ENCODE measurements at regions not wholly inside any gene's neighbourhood (a gene's known extent, or its start where the extent isn't known, plus 50 kb on each side); places are given as distances from the start of the nearest gene placed in this dataset.

GRCh38 chr11:86151174-86152005 lies 82.5 kb upstream of the PICALM start:
- Histone ChIP-seq H3K9me2 (replicated peaks; ENCODE audit: low read length) (no peaks in the 10 kb centered on the region), H2AFZ (ENCODE audit: low read length) (0 out of 2 replicates have a peak overlapping the region, but pooled peaks have one; percentile 53), H3K9me3 (ENCODE audit: low read length) (no peaks in the 10 kb centered on the region), H3K27me3 (ENCODE audit: low read length) (no peaks in the 10 kb centered on the region), H3K36me3 (ENCODE audit: low read depth, low read length) (no peaks in the 10 kb centered on the region), H3K9ac (ENCODE audit: low read length) (no peak overlapping the region), H3K79me2 (ENCODE audit: low read length) (no peaks in the 10 kb centered on the region), H4K20me1 (ENCODE audit: low read length) (no peaks in the 10 kb centered on the region), H3K4me3 (ENCODE audit: low read length) (no peak overlapping the region), H3K27ac (ENCODE audit: low read length) (no peak overlapping the region), H3K4me1 (ENCODE audit: insufficient read depth, low read length) (peaks cover 16% of the 10 kb centered on the region), H3F3A (ENCODE audit: low read length, unreplicated experiment) (no peaks in the 10 kb centered on the region), H3K4me2 (ENCODE audit: low read length) (peak overlapping the region; percentile 48)
- intact Hi-C loops (cut with micrococcal nuclease): no loop called here
- ChIA-PET CTCF (no interaction called here), POLR2A (ENCODE audit: unreplicated experiment) (no interaction called here)
- TF ChIP-seq EZH2 (IDR thresholded peaks at IDR 0.05; ENCODE audit: low read length, unreplicated experiment): no peak
- no peak for TF ChIP-seq CTCF (conservative IDR thresholded peaks at IDR 0.05; ENCODE audit: low read depth, low read length)
- no peak for TF ChIP-seq EZH2phosphoT487 (IDR thresholded peaks at IDR 0.05; ENCODE audit: borderline replicate concordance, low read length)
- DNase-seq (peak; percentile 47), ATAC-seq (peak; percentile 46; the same call in 1 of the 2 replicates)
- no TSS peak for BruUV-seq (replicated peaks)

GRCh38 chr11:86150847-86151173 lies 81.9 kb upstream of the PICALM start:
- Histone ChIP-seq H3K4me2 (ENCODE audit: low read length) (no peak overlapping the region), H3K9me3 (ENCODE audit: low read length) (no peaks in the 10 kb centered on the region), H3K79me2 (ENCODE audit: low read length) (no peaks in the 10 kb centered on the region), H3K4me3 (ENCODE audit: low read length) (no peak overlapping the region), H3K27ac (ENCODE audit: low read length) (no peak overlapping the region), H2AFZ (ENCODE audit: low read length) (no peak overlapping the region), H3F3A (ENCODE audit: low read length, unreplicated experiment) (no peaks in the 10 kb centered on the region), H3K4me1 (ENCODE audit: insufficient read depth, low read length) (peaks cover 16% of the 10 kb centered on the region), H3K27me3 (ENCODE audit: low read length) (no peaks in the 10 kb centered on the region), H3K9me2 (replicated peaks; ENCODE audit: low read length) (no peaks in the 10 kb centered on the region), H3K9ac (ENCODE audit: low read length) (no peak overlapping the region), H4K20me1 (ENCODE audit: low read length) (no peaks in the 10 kb centered on the region), H3K36me3 (ENCODE audit: low read depth, low read length) (no peaks in the 10 kb centered on the region)
- intact Hi-C loops (cut with micrococcal nuclease): no loop called here
- no peak for DNase-seq
- ChIA-PET CTCF (no interaction called here), POLR2A (ENCODE audit: unreplicated experiment) (no interaction called here)
- no TSS peak for BruUV-seq (replicated peaks)
- ATAC-seq: no peak
- TF ChIP-seq EZH2phosphoT487 (IDR thresholded peaks at IDR 0.05; ENCODE audit: borderline replicate concordance, low read length): no peak
- no peak for TF ChIP-seq CTCF (conservative IDR thresholded peaks at IDR 0.05; ENCODE audit: low read depth, low read length)

- TF ChIP-seq EZH2phosphoT487 (IDR thresholded peaks at IDR 0.05; ENCODE audit: borderline replicate concordance, low read length) (no peak), CTCF (conservative IDR thresholded peaks at IDR 0.05; ENCODE audit: low read depth, low read length) (no peak), EZH2 (IDR thresholded peaks at IDR 0.05; ENCODE audit: low read length, unreplicated experiment) (no peak)
- Histone ChIP-seq H3K27me3 (ENCODE audit: low read length) (no peaks in the 10 kb centered on the region), H3K36me3 (ENCODE audit: low read depth, low read length) (no peaks in the 10 kb centered on the region), H3K79me2 (ENCODE audit: low read length) (no peaks in the 10 kb centered on the region), H3K4me1 (ENCODE audit: insufficient read depth, low read length) (peaks cover 16% of the 10 kb centered on the region), H3K4me3 (ENCODE audit: low read length) (no peak overlapping the region), H4K20me1 (ENCODE audit: low read length) (no peaks in the 10 kb centered on the region), H3K9me3 (ENCODE audit: low read length) (no peaks in the 10 kb centered on the region), H3K9ac (ENCODE audit: low read length) (no peak overlapping the region), H3K9me2 (replicated peaks; ENCODE audit: low read length) (no peaks in the 10 kb centered on the region), H3K4me2 (ENCODE audit: low read length) (no peak overlapping the region), H2AFZ (ENCODE audit: low read length) (no peak overlapping the region), H3K27ac (ENCODE audit: low read length) (no peak overlapping the region), H3F3A (ENCODE audit: low read length, unreplicated experiment) (no peaks in the 10 kb centered on the region)
- POLR2A ChIA-PET (ENCODE audit: unreplicated experiment): no interaction called here
- DNase-seq (no peak), ATAC-seq (no peak)
- BruUV-seq (replicated peaks): no TSS peak
- intact Hi-C loops (cut with micrococcal nuclease): no loop called here
- CTCF ChIA-PET: no interaction called here
These were observed 80.9 kb upstream of the PICALM start for GRCh38 chr11:86149792-86150191.

Measured in PC-3 (cell line).